ENCODE measurements at regions not wholly inside any gene's neighbourhood (a gene's known extent, or its start where the extent isn't known, plus 50 kb on each side); places are given as distances from the start of the nearest gene placed in this dataset.

GRCh38 chr1:212231372-212231771 lies 53.8 kb upstream of the PPP2R5A start:
- Histone ChIP-seq H3F3A (replicated peaks; ENCODE audit: insufficient read depth) (peaks cover 4% of the 10 kb centered on the region), H3K4me1 (ENCODE audit: control insufficient read depth in 1 of 2, insufficient read depth in 2 of 2, low read depth in 1 of 2, low read length in 1 of 2) (peaks cover 2 to 10% of the 10 kb centered on the region in 2 experiments; a peak in 3 of 4 replicates), H3K9ac (no peak overlapping the region), H3K79me2 (ENCODE audit: insufficient read depth) (no peaks in the 10 kb centered on the region), H3K9me2 (no peaks in the 10 kb centered on the region), H3K9me3 (no peaks in the 10 kb centered on the region), H2AFZ (ENCODE audit: low read depth) (no peak overlapping the region), H3K27ac (ENCODE audit: low read depth in 2 of 2, low read length in 1 of 2) (no peak overlapping the region), H3K4me2 (no peak overlapping the region), H3K4me3 (ENCODE audit: low read depth in 2 of 2, low read length in 1 of 2) (no peak overlapping the region), H3K36me3 (replicated peaks in 1 of 2; ENCODE audit: control insufficient read depth in 1 of 2, insufficient read depth in 2 of 2, low read length in 1 of 2) (no peaks in the 10 kb centered on the region), H3K27me3 (ENCODE audit: insufficient read depth) (no peaks in the 10 kb centered on the region), H4K20me1 (ENCODE audit: insufficient read depth) (no peaks in the 10 kb centered on the region)
- POLR2A ChIA-PET = no interaction called here
- TF ChIP-seq YY1 (IDR thresholded peaks at IDR 0.05; ENCODE audit: low read depth) (no peak), FOXJ3 (CRISPR knock-in tag; IDR thresholded peaks at IDR 0.05) (no peak), ELF1 (IDR thresholded peaks at IDR 0.05) (no peak), CHD2 (IDR thresholded peaks at IDR 0.05; ENCODE audit: low read length, partially characterized antibody) (no peak), TCF12 (IDR thresholded peaks at IDR 0.05) (no peak), RFX5 (IDR thresholded peaks at IDR 0.05; ENCODE audit: low read length) (no peak), FOXM1 (IDR thresholded peaks at IDR 0.05; ENCODE audit: low read depth) (no peak), PBX3 (IDR thresholded peaks at IDR 0.05) (no peak), MAX (IDR thresholded peaks at IDR 0.05; ENCODE audit: low read depth) (no peak), GATA2 (CRISPR knock-in tag; IDR thresholded peaks at IDR 0.05) (no peak)
- CTCF ChIA-PET = interaction anchor here (1.2 kb wide), 1 partner anchor 14 kb away, joined by 3 read pairs; no protein-coding TSS in a partner anchor
- WGBS (ENCODE audit: low lambda C conversion rate) = 57% methylated on average over 1 of the region's 1 CpG
- DNase-seq = no peak

GRCh38 chr1:212232090-212232489 lies 53.1 kb upstream of the PPP2R5A start:
- WGBS (ENCODE audit: low lambda C conversion rate) = 60% methylated on average over 3 of the region's 3 CpGs

GRCh38 chr1:212233321-212233720 lies 51.9 kb upstream of the PPP2R5A start:
- Histone ChIP-seq H3K4me2 (no peak overlapping the region), H3K79me2 (ENCODE audit: insufficient read depth) (no peaks in the 10 kb centered on the region), H3K9me3 (no peaks in the 10 kb centered on the region), H4K20me1 (ENCODE audit: insufficient read depth) (no peaks in the 10 kb centered on the region), H3K4me3 (ENCODE audit: low read depth in 2 of 2, low read length in 1 of 2) (no peak overlapping the region), H3K9me2 (no peaks in the 10 kb centered on the region), H3K9ac (no peak overlapping the region), H3K4me1 (ENCODE audit: control insufficient read depth in 1 of 2, insufficient read depth in 2 of 2, low read depth in 1 of 2, low read length in 1 of 2) (peaks cover 2 to 10% of the 10 kb centered on the region in 2 experiments; a peak in 3 of 4 replicates), H3K27ac (ENCODE audit: low read depth in 2 of 2, low read length in 1 of 2) (no peak overlapping the region), H2AFZ (ENCODE audit: low read depth) (no peak overlapping the region), H3F3A (replicated peaks; ENCODE audit: insufficient read depth) (peaks cover 4% of the 10 kb centered on the region), H3K27me3 (ENCODE audit: insufficient read depth) (no peaks in the 10 kb centered on the region), H3K36me3 (replicated peaks in 1 of 2; ENCODE audit: control insufficient read depth in 1 of 2, insufficient read depth in 2 of 2, low read length in 1 of 2) (no peaks in the 10 kb centered on the region)
- ChIA-PET POLR2A (no interaction called here), CTCF (no interaction called here)
- DNase-seq = no peak
- TF ChIP-seq GABPA (IDR thresholded peaks at IDR 0.05; ENCODE audit: low read depth) = no peak
- TF ChIP-seq YY1 (IDR thresholded peaks at IDR 0.05; ENCODE audit: low read depth) = no peak
- no peak for TF ChIP-seq SMC3 (IDR thresholded peaks at IDR 0.05; ENCODE audit: low read depth, low read length)
- TF ChIP-seq REST (IDR thresholded peaks at IDR 0.05; ENCODE audit: low read depth, low read length) = no peak
- no peak for TF ChIP-seq NRF1 (IDR thresholded peaks at IDR 0.05; ENCODE audit: low read depth, low read length)
- TF ChIP-seq ELF1 (IDR thresholded peaks at IDR 0.05) = no peak
- TF ChIP-seq TAF1 (IDR thresholded peaks at IDR 0.05; ENCODE audit: borderline replicate concordance, low read depth, low read length) = no peak
- TF ChIP-seq RFX5 (IDR thresholded peaks at IDR 0.05; ENCODE audit: low read length) = no peak
- no peak for TF ChIP-seq PBX3 (IDR thresholded peaks at IDR 0.05)

More at GRCh38 chr1:212232090-212232489, 53.1 kb upstream of the PPP2R5A start:
- Histone ChIP-seq H3K27ac (ENCODE audit: low read depth in 2 of 2, low read length in 1 of 2) (no peak overlapping the region), H3K79me2 (ENCODE audit: insufficient read depth) (no peaks in the 10 kb centered on the region), H3K4me1 (ENCODE audit: control insufficient read depth in 1 of 2, insufficient read depth in 2 of 2, low read depth in 1 of 2, low read length in 1 of 2) (peaks cover 2 to 10% of the 10 kb centered on the region in 2 experiments; a peak in 3 of 4 replicates), H2AFZ (ENCODE audit: low read depth) (no peak overlapping the region), H3K9me3 (no peaks in the 10 kb centered on the region), H3K9me2 (no peaks in the 10 kb centered on the region), H3K4me2 (no peak overlapping the region), H3K4me3 (ENCODE audit: low read depth in 2 of 2, low read length in 1 of 2) (no peak overlapping the region), H3F3A (replicated peaks; ENCODE audit: insufficient read depth) (peaks cover 4% of the 10 kb centered on the region), H3K36me3 (replicated peaks in 1 of 2; ENCODE audit: control insufficient read depth in 1 of 2, insufficient read depth in 2 of 2, low read length in 1 of 2) (no peaks in the 10 kb centered on the region), H3K9ac (no peak overlapping the region), H3K27me3 (ENCODE audit: insufficient read depth) (no peaks in the 10 kb centered on the region), H4K20me1 (ENCODE audit: insufficient read depth) (no peaks in the 10 kb centered on the region)
- ChIA-PET CTCF (interaction anchor here (1.2 kb wide), 1 partner anchor 15 kb away, joined by 3 read pairs; no protein-coding TSS in a partner anchor), POLR2A (no interaction called here)
- no peak for TF ChIP-seq RAD21 (IDR thresholded peaks at IDR 0.05; ENCODE audit: low read length)
- TF ChIP-seq EP300 (IDR thresholded peaks at IDR 0.05; ENCODE audit: borderline replicate concordance in 1 of 2, low read depth in 1 of 2, low read length in 1 of 2) = no peak
- TF ChIP-seq TEAD4 (IDR thresholded peaks at IDR 0.05; ENCODE audit: borderline replicate concordance, insufficient read depth) = no peak
- no peak for TF ChIP-seq ELF1 (IDR thresholded peaks at IDR 0.05)
- no peak for TF ChIP-seq GABPA (IDR thresholded peaks at IDR 0.05; ENCODE audit: low read depth)
- TF ChIP-seq GATA2 (CRISPR knock-in tag; IDR thresholded peaks at IDR 0.05) = no peak
- no peak for DNase-seq

Data from SK-N-SH (cell line).